CD4-positive, alpha-beta T cell treated with Interleukin-4 for 4 hours (primary cell): ENCODE measurements at regions not wholly inside any gene's neighbourhood (a gene's known extent, or its start where the extent isn't known, plus 50 kb on each side); places are given as distances from the start of the nearest gene placed in this dataset.
"Not testable (repeated sequence)": the region's sequence is repeated elsewhere in the genome, so short reads cannot be mapped to it uniquely, and the experiment has no call there.

Experiments used
- DNase-seq: peaks from one replicate; pipeline ENCODE4 v3.0.0-alpha.2; 2020

GRCh38 chr10:123221418-123221817 is 67.2 kb downstream of the BUB3 start:
- no peak for DNase-seq

GRCh38 chr10:123222832-123223231 is 68.6 kb downstream of the BUB3 start:
- no peak for DNase-seq

DNA sequence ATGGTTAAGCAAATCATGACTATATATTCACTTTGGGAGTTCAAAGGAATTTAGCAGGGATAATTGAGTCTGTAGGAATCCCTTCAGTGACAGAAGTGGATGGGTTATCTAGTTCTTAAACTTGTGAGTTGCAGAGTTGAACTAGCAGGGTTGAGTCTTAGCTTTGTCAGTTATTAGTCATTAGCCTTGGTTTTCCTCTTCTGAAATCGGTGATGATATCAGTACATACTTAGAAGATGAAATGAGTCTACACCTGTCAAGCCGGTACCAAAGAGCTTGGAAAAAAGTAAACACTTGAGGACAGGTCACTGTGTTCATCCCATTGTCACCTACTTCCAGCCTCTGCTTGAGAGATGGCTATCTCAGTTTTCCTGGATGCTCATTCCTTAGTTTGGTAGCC is 73.5 kb downstream of the BUB3 start:
- DNase-seq: no peak

- no peak for DNase-seq
These were observed 75.9 kb downstream of the BUB3 start for GRCh38 chr10:123229927-123230630.

DNA sequence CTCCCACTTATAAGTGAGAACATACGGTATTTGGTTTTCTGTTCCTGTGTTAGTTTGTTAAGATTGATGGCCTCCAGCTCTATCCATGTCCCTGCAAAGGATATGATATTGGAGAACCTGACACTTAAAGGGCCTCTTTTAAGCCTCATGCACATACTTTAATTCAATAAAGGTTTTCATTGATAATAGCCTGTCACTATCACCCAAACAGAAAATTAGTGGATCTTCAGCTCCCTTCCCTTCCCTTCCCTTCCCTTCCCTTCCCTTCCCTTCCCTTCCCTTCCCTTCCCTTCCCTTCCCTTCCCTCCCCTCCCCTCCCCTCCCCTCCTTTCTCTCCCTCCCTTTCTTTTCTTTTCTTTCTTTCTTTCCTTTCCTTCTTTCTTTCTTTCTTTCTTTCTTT is 78.7 kb downstream of the BUB3 start:
- DNase-seq: not testable (repeated sequence)

- DNase-seq: not testable (repeated sequence)
These were observed 80.8 kb downstream of the BUB3 start for GRCh38 chr10:123235014-123235413.

- DNase-seq: no peak
These were observed 81.9 kb downstream of the BUB3 start for GRCh38 chr10:123236126-123236525.

- DNase-seq: no peak
These were observed 86.0 kb downstream of the BUB3 start for GRCh38 chr10:123240250-123240649.

- DNase-seq: no peak
These were observed 86.6 kb downstream of the BUB3 start for GRCh38 chr10:123240776-123241175.

DNA sequence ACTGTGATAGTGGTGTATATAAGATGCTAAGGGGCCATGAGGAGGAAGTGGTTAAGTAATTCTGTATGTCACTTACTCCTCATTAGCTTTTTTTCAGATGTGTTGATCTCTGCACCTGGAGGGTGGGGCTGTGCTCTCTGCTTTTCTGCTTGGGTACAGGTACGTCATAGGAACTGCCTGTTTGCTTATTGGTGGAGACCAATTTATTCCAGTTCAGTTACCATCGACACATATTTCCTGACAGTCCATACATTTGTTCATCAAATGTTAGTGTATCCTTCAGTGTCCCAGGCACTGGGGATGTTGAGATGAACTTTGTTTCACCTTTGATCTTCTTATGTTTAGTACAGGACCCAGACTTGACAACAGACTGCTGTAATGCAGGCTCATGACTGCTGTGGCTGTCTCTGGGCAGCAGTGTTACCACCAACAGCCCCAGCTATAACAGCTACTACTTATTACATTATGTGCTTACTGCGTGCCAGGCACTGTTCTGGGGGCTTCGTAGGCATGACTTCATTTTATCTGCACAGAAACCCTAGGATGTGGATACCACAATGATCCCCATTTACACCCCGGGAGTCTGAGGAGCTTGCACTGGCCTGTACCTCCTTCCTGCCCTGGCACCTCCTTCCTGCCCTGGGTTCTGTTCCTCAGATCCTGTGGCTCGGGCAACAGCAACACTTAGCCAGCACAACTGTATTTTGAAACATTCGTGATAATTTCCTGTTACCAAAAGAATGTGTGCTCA is 87.4 kb downstream of the BUB3 start:
- DNase-seq: peak; percentile 65

DNA sequence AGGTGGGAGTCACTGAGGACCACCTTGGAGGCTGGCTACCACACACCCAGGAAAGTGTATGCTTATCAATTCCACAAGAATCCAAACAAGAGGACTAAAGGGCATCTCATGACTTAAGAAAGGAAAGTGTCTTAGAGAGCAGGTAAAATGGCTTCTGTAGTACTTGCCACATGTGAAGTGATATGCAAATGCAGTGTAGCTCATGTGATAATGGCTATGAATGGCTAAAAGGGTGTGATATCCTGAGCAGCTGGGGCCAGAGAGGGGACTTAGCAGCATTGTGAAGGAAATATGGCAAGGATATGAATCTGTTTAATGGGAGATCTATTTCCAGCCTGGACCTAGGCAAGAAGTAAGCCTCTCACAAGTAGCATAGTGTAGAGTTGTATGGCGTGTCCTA is 90.5 kb downstream of the BUB3 start:
- DNase-seq: no peak

DNA sequence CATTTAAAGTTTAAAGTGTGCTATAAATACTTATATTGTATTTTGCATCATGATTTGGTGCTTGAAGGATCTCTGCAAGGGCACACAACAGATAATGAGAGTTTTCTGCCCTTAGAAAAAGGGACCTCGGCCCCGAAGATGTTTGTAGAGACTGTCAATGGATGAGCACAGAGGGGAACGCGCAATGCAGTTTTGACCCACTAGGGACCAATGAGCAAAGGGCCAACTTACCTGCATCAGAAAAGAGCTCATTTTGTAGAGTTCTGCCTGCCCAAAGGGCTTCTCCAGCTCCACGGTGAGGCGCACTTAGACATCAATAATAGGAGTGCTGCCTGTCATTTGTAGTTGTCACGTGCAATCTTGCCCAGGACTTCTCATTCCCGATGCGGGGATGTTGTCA is 91.1 kb downstream of the BUB3 start:
- DNase-seq: no peak

- no peak for DNase-seq
These were observed 95.7 kb downstream of the BUB3 start for GRCh38 chr10:123249894-123250293.

- DNase-seq: no peak
These were observed 96.4 kb downstream of the BUB3 start for GRCh38 chr10:123250640-123251039.

GRCh38 chr10:123252779-123253178 is 98.6 kb downstream of the BUB3 start:
- no peak for DNase-seq

DNA sequence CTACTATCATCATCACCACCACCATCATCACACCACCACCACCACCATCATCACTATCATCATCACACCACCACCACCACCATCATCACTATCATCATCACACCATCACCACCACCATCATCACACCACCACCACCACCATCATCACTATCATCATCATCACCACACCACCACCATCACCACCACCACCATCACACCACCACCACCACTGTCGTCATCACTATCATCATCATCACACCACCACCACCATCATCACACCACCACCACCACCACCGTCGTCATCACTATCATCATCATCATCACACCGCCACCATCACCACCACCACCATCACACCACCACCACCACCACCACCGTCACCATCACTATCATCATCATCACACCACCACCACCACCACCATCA is 100.1 kb downstream of the BUB3 start:
- DNase-seq: not testable (repeated sequence)

- DNase-seq: no peak
These were observed 103.8 kb downstream of the BUB3 start for GRCh38 chr10:123257904-123258456.

- no peak for DNase-seq
These were observed 104.9 kb downstream of the BUB3 start for GRCh38 chr10:123259081-123259480.

- no peak for DNase-seq
These were observed 105.6 kb downstream of the BUB3 start for GRCh38 chr10:123259791-123260190.

DNA sequence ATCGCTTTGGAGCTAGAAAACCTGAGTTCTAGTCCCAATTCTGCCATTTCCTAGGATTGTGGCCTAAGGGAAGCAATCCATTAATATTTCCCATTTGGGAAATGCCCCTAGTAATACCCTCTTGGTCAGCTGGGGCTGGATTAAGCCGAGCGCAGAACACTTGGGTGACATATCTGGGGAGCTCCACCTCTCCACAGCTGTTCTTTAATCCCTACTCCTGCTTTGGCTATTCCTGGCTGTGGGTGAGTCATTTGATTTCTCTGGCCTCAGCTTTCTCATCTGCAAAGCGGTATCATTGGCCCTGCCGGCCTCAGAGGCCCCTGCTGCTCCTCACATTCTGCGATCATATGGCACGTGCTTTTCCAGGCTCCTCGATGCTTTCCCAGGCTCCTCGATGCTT is 108.3 kb downstream of the BUB3 start:
- DNase-seq: no peak

DNA sequence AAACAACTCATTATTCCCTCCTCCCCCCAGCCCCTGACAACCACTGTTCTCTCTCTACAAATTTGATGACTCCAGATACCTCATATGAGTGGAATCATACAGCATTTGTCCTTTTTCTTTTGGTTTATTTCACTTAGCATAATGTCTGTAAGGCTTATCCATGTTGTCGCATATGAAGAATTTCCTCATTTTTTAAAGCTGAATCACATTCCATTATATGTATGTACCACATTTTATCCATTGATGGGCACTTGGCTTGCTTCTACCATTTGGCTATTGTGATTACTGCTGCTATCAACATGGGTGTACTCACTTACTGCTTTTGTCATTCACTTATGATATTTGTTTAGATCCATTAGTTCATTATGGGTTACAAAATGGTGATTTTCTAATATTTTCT is 112.8 kb downstream of the BUB3 start:
- DNase-seq: no peak

- DNase-seq: no peak
These were observed 114.9 kb downstream of the BUB3 start for GRCh38 chr10:123269017-123269552.

DNA sequence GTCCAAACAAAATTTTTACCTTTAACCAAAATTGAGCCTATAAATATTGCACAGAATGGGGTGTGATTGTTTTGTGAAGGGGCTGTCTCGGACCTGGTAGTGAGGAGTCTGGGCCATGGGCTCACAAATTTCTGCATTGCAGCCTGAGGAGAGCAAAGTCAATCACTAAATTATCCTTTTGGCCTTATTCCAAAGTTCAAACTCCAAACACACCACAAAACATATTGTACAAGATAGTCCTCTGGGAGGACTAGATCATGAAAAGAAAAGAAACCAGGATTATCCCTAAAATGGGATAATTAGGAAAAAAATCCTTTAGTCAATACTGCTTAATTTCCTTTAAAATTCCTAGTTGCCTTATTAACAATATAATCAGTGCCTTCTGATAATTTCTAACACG is 115.5 kb downstream of the BUB3 start:
- DNase-seq: no peak

- no peak for DNase-seq
These were observed 116.0 kb downstream of the BUB3 start for GRCh38 chr10:123270221-123270620.
